Activated CD4-positive, alpha-beta T cell treated with anti-CD3 and anti-CD28 coated beads, Interleukin-2, amount 50 U/mL, for 16 hours (primary cell): ENCODE measurements at regions not wholly inside any gene's neighbourhood (a gene's known extent, or its start where the extent isn't known, plus 50 kb on each side); places are given as distances from the start of the nearest gene placed in this dataset.
"Not testable (repeated sequence)": the region's sequence is repeated elsewhere in the genome, so short reads cannot be mapped to it uniquely, and the experiment has no call there.

Experiments
- DNase-seq: peaks from one replicate; pipeline ENCODE4 v3.0.0-alpha.2; 2020

- DNase-seq: no peak
Measured at GRCh38 chr2:131641414-131642206, 113.9 kb downstream of the CCDC74A start.

- DNase-seq: not testable (repeated sequence)
Measured at GRCh38 chr2:131643180-131643579, 115.5 kb downstream of the CCDC74A start.

GRCh38 chr2:131645177-131645765, 117.6 kb downstream of the CCDC74A start:
- no peak for DNase-seq

GRCh38 chr2:131646220-131646619, 118.5 kb downstream of the CCDC74A start:
- DNase-seq: not testable (repeated sequence)

- no peak for DNase-seq
Measured at GRCh38 chr2:131646669-131647297, 119.1 kb downstream of the CCDC74A start.

- DNase-seq: not testable (repeated sequence)
Measured at GRCh38 chr2:131648565-131648964, 120.9 kb downstream of the CCDC74A start.

- DNase-seq: not testable (repeated sequence)
Measured at GRCh38 chr2:131652246-131652645, 124.6 kb downstream of the CCDC74A start.

GRCh38 chr2:131654107-131654506, 126.4 kb downstream of the CCDC74A start:
- DNase-seq: not testable (repeated sequence)

GRCh38 chr2:131656816-131657633, 129.3 kb downstream of the CCDC74A start:
- no peak for DNase-seq

- DNase-seq: no peak
Measured at GRCh38 chr2:131657895-131658768, 130.4 kb downstream of the CCDC74A start.

- DNase-seq: no peak
Measured at GRCh38 chr2:131658769-131659131, 131.1 kb downstream of the CCDC74A start.

GRCh38 chr2:131659168-131659572, 131.5 kb downstream of the CCDC74A start:
- no peak for DNase-seq

GRCh38 chr2:131661101-131661782, 133.6 kb downstream of the CCDC74A start:
- not testable (repeated sequence) for DNase-seq

GRCh38 chr2:131661884-131662535, 134.3 kb downstream of the CCDC74A start:
- not testable (repeated sequence) for DNase-seq

- not testable (repeated sequence) for DNase-seq
Measured at GRCh38 chr2:131663501-131663900, 135.8 kb downstream of the CCDC74A start.

- DNase-seq: not testable (repeated sequence)
Measured at GRCh38 chr2:131665716-131666115, 138.0 kb downstream of the CCDC74A start.

GRCh38 chr2:131668794-131669540, 141.3 kb downstream of the CCDC74A start:
- DNase-seq: not testable (repeated sequence)

GRCh38 chr2:131671841-131672470, 144.3 kb downstream of the CCDC74A start:
- not testable (repeated sequence) for DNase-seq
